BJ (cell line): ENCODE measurements at regions not wholly inside any gene's neighbourhood (a gene's known extent, or its start where the extent isn't known, plus 50 kb on each side); places are given as distances from the start of the nearest gene placed in this dataset.

Experiments used
- CTCF ChIA-PET: fragments of 350-600 bp; formaldehyde crosslinking; extraction: SDS; loops from one replicate; lab custom pipeline; 2021; ENCODE audit warnings: antibody characterized with exemption, inconsistent platforms; lab: Yijun Ruan, JAX
- POLR2A ChIA-PET: fragments of 300-600 bp; sonication (Branson Sonifier 250); formaldehyde crosslinking; extraction: SDS; loops from one replicate; lab custom pipeline; 2021; ENCODE audit warnings: antibody characterized with exemption; lab: Charles Lee
- DNase-seq: peaks from one replicate; pipeline ENCODE4 v3.0.0-alpha.2; 2011; ENCODE audit warnings: low read depth
- H3K27me3 ChIP-seq: 2 replicates; pipeline ENCODE4 v1.6.0; 2011; ENCODE audit warnings: low read length; ENCODE audit not compliant: control insufficient read depth, insufficient read depth
- H3K36me3 ChIP-seq: 2 replicates; pipeline ENCODE4 v1.5.1; 2011; ENCODE audit warnings: low read length; ENCODE audit not compliant: control insufficient read depth, insufficient read depth
- H3K4me3 ChIP-seq: 2 replicates; pipeline ENCODE4 v1.5.1; 2011; ENCODE audit warnings: low read depth, mild to moderate bottlenecking, control low read depth, low read length
- CTCF ChIP-seq: IDR thresholded peaks from 2 replicates; pipeline ENCODE4 v1.5.1; 2011; ENCODE audit warnings: low read depth, mild to moderate bottlenecking, control low read depth, inconsistent platforms, low read length, moderate library complexity; ENCODE audit not compliant: insufficient read depth

- no peak for DNase-seq
- POLR2A ChIA-PET = no interaction called here
- no peaks in the 10 kb centered on the region for H3K27me3 ChIP-seq
- TF ChIP-seq CTCF = no peak
- H3K36me3 ChIP-seq = no peaks in the 10 kb centered on the region
- CTCF ChIA-PET = interaction anchor here (0.6 kb wide), 1 partner anchor 45 kb away, joined by 3 read pairs; no protein-coding TSS in a partner anchor
- no peak overlapping the region for H3K4me3 ChIP-seq
These were observed 1100.4 kb upstream of the SLC39A10 start for GRCh38 chr2:194556629-194557028.

- CTCF ChIA-PET = no interaction called here
These were observed 1103.0 kb upstream of the SLC39A10 start for GRCh38 chr2:194553980-194554379.

GRCh38 chr2:194550702-194551101 lies 1106.3 kb upstream of the SLC39A10 start:
- POLR2A ChIA-PET = no interaction called here

More at GRCh38 chr2:194553980-194554379, 1103.0 kb upstream of the SLC39A10 start:
- POLR2A ChIA-PET = no interaction called here
- no peaks in the 10 kb centered on the region for H3K36me3 ChIP-seq
- no peak overlapping the region for H3K4me3 ChIP-seq
- TF ChIP-seq CTCF = no peak
- no peaks in the 10 kb centered on the region for H3K27me3 ChIP-seq
- DNase-seq = no peak

GRCh38 chr2:194549387-194549786 lies 1107.6 kb upstream of the SLC39A10 start:
- Histone ChIP-seq H3K36me3 (no peaks in the 10 kb centered on the region), H3K27me3 (no peaks in the 10 kb centered on the region), H3K4me3 (no peak overlapping the region)
- CTCF ChIA-PET = no interaction called here
- TF ChIP-seq CTCF = no peak
- POLR2A ChIA-PET = no interaction called here
- no peak for DNase-seq

More at GRCh38 chr2:194550702-194551101, 1106.3 kb upstream of the SLC39A10 start:
- no peaks in the 10 kb centered on the region for H3K27me3 ChIP-seq
- no peak for DNase-seq
- no peak for TF ChIP-seq CTCF
- no peaks in the 10 kb centered on the region for H3K36me3 ChIP-seq
- H3K4me3 ChIP-seq = no peak overlapping the region
- CTCF ChIA-PET = no interaction called here

- Histone ChIP-seq H3K36me3 (no peaks in the 10 kb centered on the region), H3K27me3 (no peaks in the 10 kb centered on the region), H3K4me3 (no peak overlapping the region)
- no peak for DNase-seq
- ChIA-PET POLR2A (no interaction called here), CTCF (no interaction called here)
- no peak for TF ChIP-seq CTCF
These were observed 1111.0 kb upstream of the SLC39A10 start for GRCh38 chr2:194545978-194546377.
